ENCODE measurements at regions not wholly inside any gene's neighbourhood (a gene's known extent, or its start where the extent isn't known, plus 50 kb on each side); places are given as distances from the start of the nearest gene placed in this dataset.

GRCh38 chr1:43042773-43043457, 84.2 kb upstream of the SLC2A1 start:
- TF ChIP-seq EZH2 (IDR thresholded peaks at IDR 0.05; ENCODE audit: borderline replicate concordance) (no peak), CTCF (IDR thresholded peaks at IDR 0.05; ENCODE audit: poor library complexity) (no peak), EZH2phosphoT487 (IDR thresholded peaks at IDR 0.05; ENCODE audit: low read depth, severe bottlenecking, unreplicated experiment) (no peak)
